Activated naive CD4-positive, alpha-beta T cell treated with anti-CD3 and anti-CD28 coated beads, Interleukin-2, amount 50 U/mL, for 16 hours (primary cell): ENCODE measurements at regions not wholly inside any gene's neighbourhood (a gene's known extent, or its start where the extent isn't known, plus 50 kb on each side); places are given as distances from the start of the nearest gene placed in this dataset.

ENCODE experiments used
- DNase-seq: peaks from one replicate; pipeline ENCODE4 v3.0.0-alpha.2; 2020

- DNase-seq, result no peak
Measured at GRCh38 chr5:89236900-89237299, 353.9 kb upstream of the MEF2C start.

DNA sequence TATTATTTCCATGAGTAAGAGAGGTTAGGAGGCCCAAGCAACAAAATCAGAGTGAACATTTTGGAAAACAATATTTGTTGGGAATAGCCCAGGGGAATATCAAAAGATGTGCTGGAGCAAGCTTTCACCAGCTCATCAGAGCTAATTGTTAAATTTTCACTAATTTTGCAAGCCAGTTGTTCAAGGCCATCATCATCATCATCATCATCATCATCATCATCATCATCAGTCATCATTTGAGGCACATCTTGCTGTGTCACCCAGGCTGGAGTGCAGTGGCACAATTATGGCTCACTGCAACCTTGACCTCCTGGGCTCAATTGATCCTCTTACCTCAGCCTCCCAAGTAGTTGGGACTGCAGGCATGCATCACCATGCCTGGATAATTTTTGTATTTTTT lies 350.5 kb upstream of the MEF2C start:
- DNase-seq, result no peak

DNA sequence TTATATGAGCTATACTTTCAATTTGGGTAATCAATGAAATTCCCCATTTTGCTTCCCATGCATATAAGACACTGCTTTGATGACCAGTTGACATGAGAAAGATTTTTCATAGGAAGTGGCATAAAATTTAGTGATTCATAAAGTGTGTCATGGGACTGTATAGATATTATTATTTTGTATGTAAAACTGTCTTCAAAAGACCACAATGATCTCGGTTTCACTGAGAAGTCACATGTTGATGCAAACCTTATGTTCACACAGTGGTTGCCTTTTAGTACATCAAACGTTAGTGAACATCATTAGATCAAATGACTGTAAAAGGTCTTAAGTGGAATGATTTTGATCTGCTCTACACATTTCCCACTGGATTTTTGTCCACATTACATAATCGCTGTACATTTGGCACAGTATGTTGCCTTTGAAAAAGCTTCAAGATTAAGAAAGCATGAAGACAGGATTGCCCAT lies 349.2 kb upstream of the MEF2C start:
- DNase-seq, result no peak

DNA sequence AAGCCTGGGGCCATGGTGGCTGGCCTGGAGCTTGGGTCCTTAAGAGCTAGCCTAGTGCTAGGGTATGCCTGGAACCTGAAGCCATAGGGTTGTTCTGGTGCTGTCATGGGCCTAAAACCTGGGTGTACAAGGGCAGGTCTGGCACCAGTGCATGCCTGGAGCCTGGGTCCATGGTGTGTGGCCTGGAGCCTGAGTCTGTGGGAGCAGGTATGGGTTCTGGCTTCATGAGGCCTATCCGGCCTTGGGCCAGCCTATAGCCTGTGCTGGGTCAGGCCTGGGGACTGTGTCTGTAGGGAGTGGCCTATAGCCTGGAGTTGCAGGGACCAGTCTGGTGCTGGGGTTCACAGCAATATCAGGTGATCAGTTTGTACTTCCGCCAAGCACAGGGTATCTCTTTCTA lies 347.2 kb upstream of the MEF2C start:
- no peak for DNase-seq

DNA sequence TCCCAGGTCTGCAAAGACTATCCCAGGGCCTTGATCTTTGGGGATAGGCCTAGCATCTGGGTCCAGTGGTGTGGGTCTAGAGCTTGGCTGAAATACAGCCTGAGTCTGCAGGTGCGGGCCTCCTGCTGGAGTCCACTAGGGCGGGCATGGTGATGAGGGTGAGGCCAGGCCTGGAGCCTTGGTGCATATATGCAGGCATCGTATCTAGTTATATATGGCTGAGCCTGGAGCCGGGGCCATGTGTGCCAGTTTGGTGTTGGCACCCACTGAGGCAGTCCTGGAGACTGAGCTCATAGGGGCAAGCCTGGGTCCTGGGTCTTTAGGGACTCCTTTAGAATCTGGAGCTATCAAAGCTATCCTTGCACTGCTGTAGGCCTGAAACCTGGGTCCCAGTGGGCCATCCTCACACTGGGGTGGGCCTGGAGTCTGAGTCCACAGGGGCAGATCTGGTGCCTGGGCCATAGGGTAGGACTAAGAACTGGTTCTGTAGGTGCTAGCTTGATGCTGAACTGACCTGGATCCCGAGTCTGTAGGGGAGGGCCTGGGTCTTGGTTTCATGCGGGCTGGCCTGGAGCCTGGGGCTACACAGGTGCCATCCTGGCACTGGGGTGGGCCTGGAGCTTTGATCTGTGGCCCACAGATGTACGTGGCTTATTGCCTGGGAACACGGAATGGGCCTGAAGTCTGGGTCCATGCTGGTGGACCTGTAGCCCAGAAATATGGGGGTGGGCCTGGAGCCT lies 346.5 kb upstream of the MEF2C start:
- no peak for DNase-seq

DNA sequence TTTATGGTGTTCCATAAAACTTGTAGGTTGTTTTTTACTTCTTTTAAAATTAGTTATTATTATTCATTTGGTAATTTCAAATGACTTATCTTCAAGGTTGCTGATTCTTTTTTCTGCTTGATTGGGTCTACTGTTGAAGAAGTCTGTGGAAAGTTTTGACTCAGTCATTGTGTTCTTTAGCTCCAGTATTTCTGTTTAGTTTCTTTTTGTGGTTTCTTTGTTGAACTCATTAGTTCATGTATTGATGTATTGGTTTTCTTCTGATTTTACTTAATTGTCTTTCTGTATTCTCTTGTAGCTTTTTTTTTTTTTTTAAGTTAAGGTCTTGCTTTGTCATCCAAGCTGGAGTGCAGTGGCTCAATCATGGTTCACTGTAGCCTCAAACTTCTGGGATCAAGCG lies 345.4 kb upstream of the MEF2C start:
- no peak for DNase-seq

- no peak for DNase-seq
Measured at GRCh38 chr5:89218364-89218763, 335.4 kb upstream of the MEF2C start.

- no peak for DNase-seq
Measured at GRCh38 chr5:89216606-89217005, 333.6 kb upstream of the MEF2C start.

DNA sequence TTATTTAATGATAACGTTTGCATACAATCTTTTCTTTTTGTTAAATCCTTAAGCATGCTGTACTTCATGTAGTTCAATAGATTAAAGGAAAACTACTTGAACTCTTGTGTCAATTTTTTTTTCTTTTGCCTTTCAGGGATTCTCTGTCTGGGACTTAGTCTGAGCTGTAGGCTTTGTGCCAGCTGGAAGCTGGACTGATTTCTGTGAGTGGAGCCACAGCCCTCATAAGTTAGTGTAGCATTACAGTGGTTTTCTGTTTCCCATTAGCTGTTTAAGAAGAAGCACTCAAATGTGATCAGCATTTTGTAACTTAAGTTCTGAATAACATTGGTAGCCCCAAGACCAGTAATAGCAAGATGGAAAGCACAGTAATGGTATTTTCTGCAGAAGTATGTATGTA lies 330.6 kb upstream of the MEF2C start:
- DNase-seq, result no peak

GRCh38 chr5:89211836-89212235 lies 328.9 kb upstream of the MEF2C start:
- no peak for DNase-seq

- DNase-seq, result no peak
Measured at GRCh38 chr5:89208811-89209210, 325.8 kb upstream of the MEF2C start.

- no peak for DNase-seq
Measured at GRCh38 chr5:89208392-89208791, 325.4 kb upstream of the MEF2C start.

GRCh38 chr5:89204756-89205155 lies 321.8 kb upstream of the MEF2C start:
- DNase-seq, result no peak

- DNase-seq, result no peak
Measured at GRCh38 chr5:89203611-89204010, 320.6 kb upstream of the MEF2C start.

- DNase-seq, result no peak
Measured at GRCh38 chr5:89200899-89201298, 317.9 kb upstream of the MEF2C start.

- DNase-seq, result no peak
Measured at GRCh38 chr5:89199306-89199705, 316.3 kb upstream of the MEF2C start.

DNA sequence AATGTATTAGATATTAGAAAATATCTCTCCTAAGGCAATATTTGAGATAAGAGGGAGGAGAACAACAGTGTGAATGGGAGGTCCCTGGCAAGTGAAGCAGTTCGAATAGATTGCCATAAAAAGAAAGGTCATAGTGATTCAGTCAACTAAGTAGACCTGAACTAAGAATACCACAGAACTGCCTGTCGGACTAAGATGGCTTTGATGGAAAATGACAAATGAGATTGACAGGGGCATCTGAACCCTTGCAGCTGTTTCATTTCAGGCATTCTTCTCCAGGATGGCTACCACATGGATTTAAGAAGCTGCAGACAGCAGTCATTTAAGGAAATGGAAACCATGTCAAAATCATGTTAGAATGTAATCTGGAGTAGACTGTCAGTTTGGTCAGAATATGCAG lies 308.4 kb upstream of the MEF2C start:
- DNase-seq, result no peak

DNA sequence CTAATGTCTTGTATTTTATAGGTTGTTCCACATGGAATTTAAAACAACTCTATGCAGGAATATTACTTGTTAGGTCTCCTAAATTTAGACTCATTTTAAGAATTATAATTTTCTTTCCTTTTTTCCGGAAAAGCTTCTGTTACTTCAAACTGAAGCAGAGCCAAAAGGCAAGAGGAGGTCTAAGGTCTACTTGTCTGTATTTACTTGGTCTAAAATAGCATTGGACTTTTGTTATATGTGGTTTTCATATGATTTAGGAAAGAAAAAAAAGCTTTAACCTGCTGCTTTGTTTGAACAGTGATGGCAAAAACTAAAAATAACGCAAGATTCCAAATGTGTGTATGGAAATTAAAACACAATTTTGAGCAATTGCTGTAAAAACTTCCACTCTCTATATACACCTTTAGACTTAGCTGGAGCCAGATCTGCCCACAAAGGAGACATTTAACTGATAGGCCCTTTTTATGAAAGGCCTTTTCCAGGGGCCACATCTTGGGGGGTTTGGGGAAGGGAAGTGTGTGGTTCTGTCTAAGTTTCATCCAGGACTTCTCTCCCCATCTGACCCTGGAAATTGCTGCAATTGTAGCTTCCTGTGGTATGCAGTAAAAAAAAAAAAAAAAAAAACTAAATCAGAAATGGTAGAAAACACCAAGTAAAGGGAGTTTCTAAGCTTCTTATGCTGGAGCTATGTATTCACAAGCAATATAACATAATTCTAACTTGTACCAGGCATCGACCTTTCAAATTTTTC lies 307.7 kb upstream of the MEF2C start:
- no peak for DNase-seq

- DNase-seq, result no peak
Measured at GRCh38 chr5:89187883-89188465, 305.0 kb upstream of the MEF2C start.

DNA sequence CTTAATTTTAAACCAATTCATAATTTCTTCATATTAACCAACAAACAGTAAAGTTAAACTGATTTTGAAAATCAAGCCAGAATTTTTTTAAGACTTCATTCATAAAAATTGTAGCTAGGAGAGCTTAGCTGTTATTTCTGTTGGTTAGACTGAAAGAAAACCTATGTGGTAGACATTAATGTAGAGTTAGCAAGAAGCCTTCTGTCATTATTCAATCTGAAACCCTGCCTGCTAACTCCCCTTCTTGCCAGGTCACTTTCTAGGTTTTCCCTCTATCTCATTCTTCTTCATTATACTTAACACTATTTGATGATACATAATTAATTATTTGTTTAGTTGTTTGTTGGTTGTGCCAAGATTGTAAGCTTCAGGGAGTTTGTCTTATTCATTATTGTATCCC lies 304.3 kb upstream of the MEF2C start:
- DNase-seq, result no peak

- no peak for DNase-seq
Measured at GRCh38 chr5:89181546-89181945, 298.6 kb upstream of the MEF2C start.

GRCh38 chr5:89179731-89180130 lies 296.7 kb upstream of the MEF2C start:
- no peak for DNase-seq

DNA sequence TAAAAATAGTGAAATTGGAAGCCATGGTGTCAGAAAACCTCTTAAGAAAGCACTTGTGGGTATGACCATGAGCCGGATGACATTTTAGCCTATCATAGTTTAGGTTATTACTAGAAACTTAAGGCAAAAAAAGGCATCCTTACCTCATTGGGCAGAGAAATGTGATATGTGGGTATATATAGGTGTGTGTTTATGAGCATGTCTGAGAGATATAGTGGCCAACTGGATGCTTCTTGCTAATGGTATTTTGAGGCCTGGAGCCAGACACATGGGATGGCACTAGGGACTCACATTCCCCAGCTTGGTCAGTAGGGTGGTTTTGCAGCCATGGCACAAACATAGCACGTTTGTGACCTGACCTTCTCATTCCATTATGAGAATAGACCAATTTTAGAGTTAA lies 295.6 kb upstream of the MEF2C start:
- DNase-seq, result no peak

GRCh38 chr5:89173528-89173927 lies 290.5 kb upstream of the MEF2C start:
- no peak for DNase-seq
